HL-60 (cell line): ENCODE measurements at regions not wholly inside any gene's neighbourhood (a gene's known extent, or its start where the extent isn't known, plus 50 kb on each side); places are given as distances from the start of the nearest gene placed in this dataset.
"Not testable (repeated sequence)": the region's sequence is repeated elsewhere in the genome, so short reads cannot be mapped to it uniquely, and the experiment has no call there.

ENCODE experiments used
- DNase-seq, 2 experiments: peaks; one replicate each; pipeline ENCODE4 v3.0.0-alpha.2; 2010 to 2020; ENCODE audit warnings: low read depth in 1 of 2, low spot score in 1 of 2
- H3K27ac ChIP-seq: fragments of 250-450 bp; sonication (Bioruptor Pico); replicated peaks from 2 replicates; pipeline ENCODE4 v1.5.1; 2020; ENCODE audit warnings: mild to moderate bottlenecking, moderate library complexity
- H3K27me3 ChIP-seq: fragments of 250-450 bp; sonication (Bioruptor Pico); 2 replicates; pipeline ENCODE4 v1.5.1; 2021; ENCODE audit warnings: mild to moderate bottlenecking, moderate library complexity; ENCODE audit not compliant: insufficient read depth, poor library complexity, severe bottlenecking
- H3K4me3 ChIP-seq: replicated peaks from 2 replicates; pipeline ENCODE4 v1.5.1; 2011; ENCODE audit warnings: mild to moderate bottlenecking, control low read depth, low read length; ENCODE audit not compliant: insufficient read depth
- CTCF ChIP-seq: IDR thresholded peaks from one replicate; pipeline ENCODE4 v1.5.1; 2011; ENCODE audit warnings: low read length, control low read depth, inconsistent platforms; ENCODE audit not compliant: insufficient read depth
- GABPA ChIP-seq: IDR thresholded peaks from 2 replicates; pipeline ENCODE4 v1.6.1; 2012; ENCODE audit warnings: low read depth
- POLR2AphosphoS5 ChIP-seq: IDR thresholded peaks from 2 replicates; pipeline ENCODE4 v1.6.1; 2012; ENCODE audit warnings: low read depth
- REST ChIP-seq: IDR thresholded peaks from 2 replicates; pipeline ENCODE4 v1.6.1; 2012; ENCODE audit warnings: low read depth; ENCODE audit not compliant: insufficient replicate concordance
- SPI1 ChIP-seq: IDR thresholded peaks from 2 replicates; pipeline ENCODE4 v1.6.1; 2012; ENCODE audit warnings: low read depth, mild to moderate bottlenecking, borderline replicate concordance

- no peak for TF ChIP-seq GABPA
- no peak for TF ChIP-seq SPI1
- TF ChIP-seq POLR2AphosphoS5 = no peak
- TF ChIP-seq CTCF = no peak
- no peak for TF ChIP-seq REST
- Histone ChIP-seq H3K4me3 (no peak overlapping the region), H3K27me3 (peaks cover 28% of the 10 kb centered on the region), H3K27ac (no peak overlapping the region)
- no peak for DNase-seq
These were observed 107.8 kb downstream of the ADRA2C start for GRCh38 chr4:3874028-3874415.

GRCh38 chr4:3874525-3875110 is 108.4 kb downstream of the ADRA2C start:
- Histone ChIP-seq H3K4me3 (no peak overlapping the region), H3K27me3 (peaks cover 34% of the 10 kb centered on the region), H3K27ac (no peak overlapping the region)
- TF ChIP-seq REST = no peak
- TF ChIP-seq CTCF = no peak
- TF ChIP-seq GABPA = no peak
- TF ChIP-seq SPI1 = no peak
- TF ChIP-seq POLR2AphosphoS5 = no peak
- DNase-seq = no peak

- Histone ChIP-seq H3K27ac (no peak overlapping the region), H3K27me3 (peaks cover 33% of the 10 kb centered on the region), H3K4me3 (no peak overlapping the region)
- no peak for DNase-seq
- TF ChIP-seq GABPA (no peak), REST (no peak), POLR2AphosphoS5 (no peak), CTCF (no peak), SPI1 (no peak)
These were observed 109.3 kb downstream of the ADRA2C start for GRCh38 chr4:3875466-3875865.

- H3K4me3 ChIP-seq, H3K27ac ChIP-seq: not testable (repeated sequence)
- DNase-seq = peak in 1 of 2 experiments; percentile 15
- H3K27me3 ChIP-seq = peaks cover 31% of the 10 kb centered on the region
These were observed 110.1 kb downstream of the ADRA2C start for GRCh38 chr4:3876057-3876845.
